Liver (tissue), 7 donors: ENCODE measurements at regions not wholly inside any gene's neighbourhood (a gene's known extent, or its start where the extent isn't known, plus 50 kb on each side); places are given as distances from the start of the nearest gene placed in this dataset.

ENCODE experiments used
- DNase-seq: peaks from one replicate; pipeline ENCODE4 v3.0.0-alpha.2; 2017; ENCODE audit warnings: low spot score
- H3K27ac ChIP-seq, 2 donors: one replicate each; pipeline ENCODE4 v1.7.0; 2013; ENCODE audit warnings: inconsistent platforms in 2 of 2, low read length in 2 of 2, control low read depth in 1 of 2, low read depth in 1 of 2, mild to moderate bottlenecking in 1 of 2
- H3K27me3 ChIP-seq, 4 donors: one replicate each; pipeline versions ENCODE4 v1.6.1 to v1.7.0; 2013; ENCODE audit warnings: low read length in 3 of 4, inconsistent platforms in 1 of 4, mild to moderate bottlenecking in 1 of 4, moderate library complexity in 1 of 4; ENCODE audit not compliant: control insufficient read depth in 4 of 4, insufficient read depth in 4 of 4
- H3K36me3 ChIP-seq, 4 donors: one replicate each; pipeline versions ENCODE4 v1.6.1 to v1.7.0; 2013; ENCODE audit warnings: low read length in 3 of 4, mild to moderate bottlenecking in 3 of 4, low read depth in 1 of 4, moderate library complexity in 1 of 4; ENCODE audit not compliant: control insufficient read depth in 4 of 4, insufficient read depth in 3 of 4
- H3K4me1 ChIP-seq, 4 donors: one replicate each; pipeline versions ENCODE4 v1.6.1 to v1.7.0; 2013; ENCODE audit warnings: low read length in 3 of 4, mild to moderate bottlenecking in 3 of 4, moderate library complexity in 1 of 4; ENCODE audit not compliant: control insufficient read depth in 4 of 4, insufficient read depth in 4 of 4
- H3K4me3 ChIP-seq, 3 donors: one replicate each; pipeline versions ENCODE4 v1.6.1 to v1.7.0; 2013; ENCODE audit warnings: low read length in 3 of 3, control low read depth in 1 of 3, low read depth in 1 of 3, mild to moderate bottlenecking in 1 of 3
- H3K9ac ChIP-seq, 2 donors: one replicate each; pipeline ENCODE4 v1.7.0; 2013; ENCODE audit warnings: low read length in 2 of 2, mild to moderate bottlenecking in 2 of 2, moderate library complexity in 2 of 2, control low read depth in 1 of 2, low read depth in 1 of 2
- H3K9me3 ChIP-seq, 4 donors: one replicate each; pipeline versions ENCODE4 v1.6.1 to v1.7.0; 2013; ENCODE audit warnings: low read length in 3 of 4; ENCODE audit not compliant: control insufficient read depth in 4 of 4
- CTCF ChIP-seq: fragments of 150-350 bp; IDR thresholded peaks from 2 replicates; pipeline ENCODE4 v1.5.1; 2017; ENCODE audit warnings: improper control_type of control experiment, low read depth, low read length; ENCODE audit not compliant: missing input control
- EGR1 ChIP-seq, 2 donors: IDR thresholded peaks; 2 replicates each; pipeline ENCODE4 v1.6.1; 2016 to 2018; ENCODE audit warnings: antibody characterized with exemption in 2 of 2, low read depth in 2 of 2
- FOXA1 ChIP-seq: IDR thresholded peaks from 2 replicates; pipeline ENCODE4 v1.6.1; 2016; ENCODE audit warnings: antibody characterized with exemption
- FOXA2 ChIP-seq: IDR thresholded peaks from 2 replicates; pipeline ENCODE4 v1.6.1; 2016; ENCODE audit warnings: antibody characterized with exemption
- GABPA ChIP-seq, 2 donors: IDR thresholded peaks in 1 of 2; conservative IDR thresholded peaks in 1 of 2; 2 replicates each; pipeline ENCODE4 v1.6.1; 2016; ENCODE audit warnings: antibody characterized with exemption in 2 of 2, mild to moderate bottlenecking in 1 of 2, moderate library complexity in 1 of 2
- HNF4A ChIP-seq, 2 donors: conservative IDR thresholded peaks; 2 replicates each; pipeline ENCODE4 v1.6.1; 2016; ENCODE audit warnings: antibody characterized with exemption in 2 of 2, mild to moderate bottlenecking in 2 of 2
- HNF4G ChIP-seq: IDR thresholded peaks from 2 replicates; pipeline ENCODE4 v1.6.1; 2016; ENCODE audit warnings: antibody characterized with exemption
- MAX ChIP-seq: IDR thresholded peaks from 2 replicates; pipeline ENCODE4 v1.6.1; 2016; ENCODE audit warnings: antibody characterized with exemption
- NR2F2 ChIP-seq: IDR thresholded peaks from 2 replicates; pipeline ENCODE4 v1.6.1; 2016; ENCODE audit warnings: antibody characterized with exemption
- RAD21 ChIP-seq, 2 donors: IDR thresholded peaks; 2 replicates each; pipeline ENCODE4 v1.6.1; 2016; ENCODE audit warnings: antibody characterized with exemption in 2 of 2, mild to moderate bottlenecking in 2 of 2
- RXRA ChIP-seq, 2 donors: IDR thresholded peaks; 2 replicates each; pipeline ENCODE4 v1.6.1; 2017 to 2018; ENCODE audit warnings: antibody characterized with exemption in 2 of 2, mild to moderate bottlenecking in 1 of 2
- SP1 ChIP-seq: IDR thresholded peaks from 2 replicates; pipeline ENCODE4 v1.6.1; 2018; ENCODE audit warnings: antibody characterized with exemption, mild to moderate bottlenecking
- TAF1 ChIP-seq: conservative IDR thresholded peaks from 2 replicates; pipeline ENCODE4 v1.6.1; 2016; ENCODE audit warnings: antibody characterized with exemption, mild to moderate bottlenecking
- YY1 ChIP-seq: IDR thresholded peaks from 2 replicates; pipeline ENCODE4 v1.6.1; 2016; ENCODE audit warnings: antibody characterized with exemption, mild to moderate bottlenecking
- TF ChIP-seq, protein P1 (sequence below): IDR thresholded peaks from 2 replicates; pipeline ENCODE4 v1.6.1; 2016; ENCODE audit warnings: antibody characterized with exemption, mild to moderate bottlenecking
- TF ChIP-seq, protein P2 (sequence below): IDR thresholded peaks from 2 replicates; pipeline ENCODE4 v1.6.1; 2016; ENCODE audit warnings: antibody characterized with exemption
- TF ChIP-seq, protein P3 (sequence below): IDR thresholded peaks from 2 replicates; pipeline ENCODE4 v1.6.1; 2016; ENCODE audit warnings: antibody characterized with exemption
- donor health status: healthy.
- donor health status: healthy.
- donor health status: healthy.
- donor health status: healthy.

DNA sequence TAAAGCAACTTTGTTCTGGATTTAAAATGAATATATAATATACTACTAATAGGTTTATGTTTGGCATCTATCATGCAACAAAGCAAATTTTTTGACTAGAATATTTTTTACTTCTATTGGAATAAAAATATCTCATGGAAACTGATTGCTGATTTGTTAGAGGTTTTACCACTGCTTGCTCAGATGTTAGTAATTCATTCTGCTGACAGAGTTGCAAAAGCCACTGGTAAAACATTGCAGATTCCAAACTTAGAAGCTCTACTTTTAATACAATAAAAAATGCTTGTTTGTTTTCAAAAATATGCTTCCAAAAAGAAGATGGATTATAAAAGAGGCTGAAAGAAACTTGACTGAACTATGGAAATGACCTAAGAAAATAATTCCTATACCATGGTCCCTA lies 795.2 kb downstream of the PCDH18 start:
- peaks cover 0 to 4% (median 0%) of the 10 kb centered on the region in 4 donors for H3K27me3 ChIP-seq
- no peak for DNase-seq
- no peak overlapping the region for H3K9ac ChIP-seq
- H3K4me3 ChIP-seq = no peak overlapping the region
- H3K27ac ChIP-seq = no peak overlapping the region
- H3K4me1 ChIP-seq = no peaks in the 10 kb centered on the region
- TF ChIP-seq, protein P1, sequence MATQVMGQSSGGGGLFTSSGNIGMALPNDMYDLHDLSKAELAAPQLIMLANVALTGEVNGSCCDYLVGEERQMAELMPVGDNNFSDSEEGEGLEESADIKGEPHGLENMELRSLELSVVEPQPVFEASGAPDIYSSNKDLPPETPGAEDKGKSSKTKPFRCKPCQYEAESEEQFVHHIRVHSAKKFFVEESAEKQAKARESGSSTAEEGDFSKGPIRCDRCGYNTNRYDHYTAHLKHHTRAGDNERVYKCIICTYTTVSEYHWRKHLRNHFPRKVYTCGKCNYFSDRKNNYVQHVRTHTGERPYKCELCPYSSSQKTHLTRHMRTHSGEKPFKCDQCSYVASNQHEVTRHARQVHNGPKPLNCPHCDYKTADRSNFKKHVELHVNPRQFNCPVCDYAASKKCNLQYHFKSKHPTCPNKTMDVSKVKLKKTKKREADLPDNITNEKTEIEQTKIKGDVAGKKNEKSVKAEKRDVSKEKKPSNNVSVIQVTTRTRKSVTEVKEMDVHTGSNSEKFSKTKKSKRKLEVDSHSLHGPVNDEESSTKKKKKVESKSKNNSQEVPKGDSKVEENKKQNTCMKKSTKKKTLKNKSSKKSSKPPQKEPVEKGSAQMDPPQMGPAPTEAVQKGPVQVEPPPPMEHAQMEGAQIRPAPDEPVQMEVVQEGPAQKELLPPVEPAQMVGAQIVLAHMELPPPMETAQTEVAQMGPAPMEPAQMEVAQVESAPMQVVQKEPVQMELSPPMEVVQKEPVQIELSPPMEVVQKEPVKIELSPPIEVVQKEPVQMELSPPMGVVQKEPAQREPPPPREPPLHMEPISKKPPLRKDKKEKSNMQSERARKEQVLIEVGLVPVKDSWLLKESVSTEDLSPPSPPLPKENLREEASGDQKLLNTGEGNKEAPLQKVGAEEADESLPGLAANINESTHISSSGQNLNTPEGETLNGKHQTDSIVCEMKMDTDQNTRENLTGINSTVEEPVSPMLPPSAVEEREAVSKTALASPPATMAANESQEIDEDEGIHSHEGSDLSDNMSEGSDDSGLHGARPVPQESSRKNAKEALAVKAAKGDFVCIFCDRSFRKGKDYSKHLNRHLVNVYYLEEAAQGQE = no peak
- no peak for TF ChIP-seq EGR1 (IDR thresholded peaks at IDR 0.05; ENCODE audit: low read depth in 2 of 2)
- TF ChIP-seq NR2F2 = no peak
- TF ChIP-seq TAF1 = no peak
- no peak for TF ChIP-seq SP1
- TF ChIP-seq CTCF = no peak
- TF ChIP-seq HNF4A (conservative IDR thresholded peaks at IDR 0.05) = no peak
- no peak for TF ChIP-seq FOXA1
- no peak for TF ChIP-seq FOXA2
- TF ChIP-seq RAD21 (IDR thresholded peaks at IDR 0.05) = no peak
- no peak for TF ChIP-seq GABPA (IDR thresholded peaks at IDR 0.05 in 1 of 2, conservative IDR thresholded peaks at IDR 0.05 in 1 of 2)
- H3K9me3 ChIP-seq = no peaks in the 10 kb centered on the region
- no peaks in the 10 kb centered on the region for H3K36me3 ChIP-seq

- Histone ChIP-seq H3K36me3 (no peaks in the 10 kb centered on the region), H3K9me3 (no peaks in the 10 kb centered on the region), H3K27me3 (no peaks in the 10 kb centered on the region), H3K27ac (no peak overlapping the region), H3K4me1 (no peaks in the 10 kb centered on the region), H3K4me3 (no peak overlapping the region), H3K9ac (no peak overlapping the region)
- DNase-seq = no peak
- TF ChIP-seq SP1 (no peak), CTCF (no peak), NR2F2 (no peak), MAX (no peak), RAD21 (IDR thresholded peaks at IDR 0.05) (no peak), HNF4A (conservative IDR thresholded peaks at IDR 0.05) (no peak), RXRA (IDR thresholded peaks at IDR 0.05) (no peak), HNF4G (no peak), GABPA (IDR thresholded peaks at IDR 0.05 in 1 of 2, conservative IDR thresholded peaks at IDR 0.05 in 1 of 2) (no peak), EGR1 (IDR thresholded peaks at IDR 0.05; ENCODE audit: low read depth in 2 of 2) (no peak), YY1 (no peak)
- TF ChIP-seq, protein P1 = no peak
- TF ChIP-seq, protein P2, sequence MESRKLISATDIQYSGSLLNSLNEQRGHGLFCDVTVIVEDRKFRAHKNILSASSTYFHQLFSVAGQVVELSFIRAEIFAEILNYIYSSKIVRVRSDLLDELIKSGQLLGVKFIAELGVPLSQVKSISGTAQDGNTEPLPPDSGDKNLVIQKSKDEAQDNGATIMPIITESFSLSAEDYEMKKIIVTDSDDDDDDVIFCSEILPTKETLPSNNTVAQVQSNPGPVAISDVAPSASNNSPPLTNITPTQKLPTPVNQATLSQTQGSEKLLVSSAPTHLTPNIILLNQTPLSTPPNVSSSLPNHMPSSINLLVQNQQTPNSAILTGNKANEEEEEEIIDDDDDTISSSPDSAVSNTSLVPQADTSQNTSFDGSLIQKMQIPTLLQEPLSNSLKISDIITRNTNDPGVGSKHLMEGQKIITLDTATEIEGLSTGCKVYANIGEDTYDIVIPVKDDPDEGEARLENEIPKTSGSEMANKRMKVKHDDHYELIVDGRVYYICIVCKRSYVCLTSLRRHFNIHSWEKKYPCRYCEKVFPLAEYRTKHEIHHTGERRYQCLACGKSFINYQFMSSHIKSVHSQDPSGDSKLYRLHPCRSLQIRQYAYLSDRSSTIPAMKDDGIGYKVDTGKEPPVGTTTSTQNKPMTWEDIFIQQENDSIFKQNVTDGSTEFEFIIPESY = no peak
- TF ChIP-seq, protein P3, sequence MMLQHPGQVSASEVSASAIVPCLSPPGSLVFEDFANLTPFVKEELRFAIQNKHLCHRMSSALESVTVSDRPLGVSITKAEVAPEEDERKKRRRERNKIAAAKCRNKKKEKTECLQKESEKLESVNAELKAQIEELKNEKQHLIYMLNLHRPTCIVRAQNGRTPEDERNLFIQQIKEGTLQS = no peak
These were observed 801.3 kb downstream of the PCDH18 start for GRCh38 chr4:136731025-136731424.
